Stimulated activated CD8-positive, alpha-beta memory T cell treated with anti-CD3 and anti-CD28 coated beads, Interleukin-2, amount 100 ng/mL, for 1 hour (primary cell): ENCODE measurements at regions not wholly inside any gene's neighbourhood (a gene's known extent, or its start where the extent isn't known, plus 50 kb on each side); places are given as distances from the start of the nearest gene placed in this dataset.
"Not testable (repeated sequence)": the region's sequence is repeated elsewhere in the genome, so short reads cannot be mapped to it uniquely, and the experiment has no call there.

ENCODE experiments used
- DNase-seq, 2 donors: peaks; one replicate each; pipeline ENCODE4 v3.0.0-alpha.2; 2020; ENCODE audit warnings: low read depth in 2 of 2

- no peak for DNase-seq
Observed at GRCh38 chr3:6421666-6422445, 439.1 kb upstream of the GRM7 start.

GRCh38 chr3:6425289-6425820 is 435.6 kb upstream of the GRM7 start:
- no peak for DNase-seq

- not testable (repeated sequence) for DNase-seq
Observed at GRCh38 chr3:6428276-6428675, 432.6 kb upstream of the GRM7 start.

- no peak for DNase-seq
Observed at GRCh38 chr3:6435951-6436350, 425.0 kb upstream of the GRM7 start.

- no peak for DNase-seq
Observed at GRCh38 chr3:6437631-6438030, 423.3 kb upstream of the GRM7 start.

GRCh38 chr3:6438031-6438430 is 422.9 kb upstream of the GRM7 start:
- no peak for DNase-seq

GRCh38 chr3:6439226-6439625 is 421.7 kb upstream of the GRM7 start:
- no peak for DNase-seq

GRCh38 chr3:6439824-6440223 is 421.1 kb upstream of the GRM7 start:
- no peak for DNase-seq

- DNase-seq, result no peak
Observed at GRCh38 chr3:6444888-6445658, 415.8 kb upstream of the GRM7 start.

GRCh38 chr3:6447166-6447801 is 413.6 kb upstream of the GRM7 start:
- no peak for DNase-seq

GRCh38 chr3:6448011-6448410 is 412.9 kb upstream of the GRM7 start:
- no peak for DNase-seq

- DNase-seq, result no peak
Observed at GRCh38 chr3:6449099-6449498, 411.8 kb upstream of the GRM7 start.

GRCh38 chr3:6452974-6453373 is 407.9 kb upstream of the GRM7 start:
- DNase-seq, result no peak

- no peak for DNase-seq
Observed at GRCh38 chr3:6455031-6455430, 405.9 kb upstream of the GRM7 start.

GRCh38 chr3:6467186-6467585 is 393.7 kb upstream of the GRM7 start:
- no peak for DNase-seq

GRCh38 chr3:6468589-6468988 is 392.3 kb upstream of the GRM7 start:
- DNase-seq, result no peak

- no peak for DNase-seq
Observed at GRCh38 chr3:6471744-6472143, 389.2 kb upstream of the GRM7 start.

GRCh38 chr3:6490487-6491327 is 370.2 kb upstream of the GRM7 start:
- DNase-seq, result not testable (repeated sequence)

GRCh38 chr3:6491768-6492167 is 369.1 kb upstream of the GRM7 start:
- DNase-seq, result no peak

GRCh38 chr3:6492306-6492705 is 368.6 kb upstream of the GRM7 start:
- no peak for DNase-seq

GRCh38 chr3:6498944-6499343 is 362.0 kb upstream of the GRM7 start:
- DNase-seq, result not testable (repeated sequence)

GRCh38 chr3:6504347-6504746 is 356.6 kb upstream of the GRM7 start:
- DNase-seq, result no peak
